ENCODE measurements at regions not wholly inside any gene's neighbourhood (a gene's known extent, or its start where the extent isn't known, plus 50 kb on each side); places are given as distances from the start of the nearest gene placed in this dataset.

- TF ChIP-seq TAF1 (IDR thresholded peaks at IDR 0.05; ENCODE audit: borderline replicate concordance, insufficient read depth, low read length): no peak
Observed at GRCh38 chr1:209249785-209250440, 333.6 kb upstream of the CAMK1G start.

DNA sequence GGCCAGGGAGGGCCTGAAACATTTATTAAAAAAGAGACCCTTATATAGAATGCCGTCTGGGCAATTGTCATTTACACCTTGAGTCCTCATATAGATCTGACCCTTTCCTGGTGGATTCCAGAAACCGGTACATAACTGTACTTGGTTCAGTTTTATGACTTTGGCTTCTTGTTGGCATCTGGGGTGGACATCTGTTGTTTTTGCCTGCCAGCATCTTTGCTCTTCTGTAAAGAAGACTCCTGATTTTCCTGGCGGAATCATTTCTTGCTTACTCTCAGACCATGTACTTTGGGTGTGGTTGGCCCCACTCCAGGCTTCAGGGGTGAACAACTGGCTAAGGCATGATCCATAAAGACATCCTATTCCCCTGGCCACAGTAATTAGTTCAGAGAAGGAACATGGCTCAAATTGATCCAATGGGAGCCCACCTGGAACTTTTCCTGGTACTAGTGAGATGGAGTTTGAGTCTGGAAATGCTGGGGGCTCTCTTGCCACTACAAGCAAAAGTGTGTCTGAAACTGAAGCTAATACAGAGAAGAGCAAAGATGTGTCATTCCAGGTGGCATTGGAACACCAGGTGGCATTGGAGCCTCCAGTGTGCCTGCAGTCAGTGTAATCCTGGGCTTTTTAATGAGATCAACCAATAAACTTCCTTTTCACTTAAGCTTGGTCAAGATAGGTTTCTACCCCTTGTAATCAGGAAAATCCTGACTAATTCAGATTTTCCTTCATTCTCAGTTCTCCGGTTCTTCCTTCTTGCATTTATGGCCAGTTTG is 332.5 kb upstream of the CAMK1G start:
- TF ChIP-seq TAF1 (IDR thresholded peaks at IDR 0.05; ENCODE audit: borderline replicate concordance, insufficient read depth, low read length) (no peak), REST (IDR thresholded peaks at IDR 0.05; ENCODE audit: insufficient read depth in 1 of 2, low read depth in 2 of 2, low read length in 2 of 2) (no peak), SIN3A (IDR thresholded peaks at IDR 0.05; ENCODE audit: borderline replicate concordance, insufficient read depth, low read length) (no peak), POLR2AphosphoS5 (IDR thresholded peaks at IDR 0.05; ENCODE audit: low read depth, low read length) (no peak), FOXP2 (optimal IDR thresholded peaks at IDR 0.05; ENCODE audit: borderline replicate concordance, extremely low read depth, extremely low read length, insufficient read depth) (no peak)

- TF ChIP-seq TAF1 (IDR thresholded peaks at IDR 0.05; ENCODE audit: borderline replicate concordance, insufficient read depth, low read length) (no peak), REST (IDR thresholded peaks at IDR 0.05; ENCODE audit: insufficient read depth in 1 of 2, low read depth in 2 of 2, low read length in 2 of 2) (no peak), POLR2AphosphoS5 (IDR thresholded peaks at IDR 0.05; ENCODE audit: low read depth, low read length) (no peak)
Observed at GRCh38 chr1:209256766-209257350, 326.7 kb upstream of the CAMK1G start.

GRCh38 chr1:209257454-209257853 is 326.1 kb upstream of the CAMK1G start:
- TF ChIP-seq TAF1 (IDR thresholded peaks at IDR 0.05; ENCODE audit: borderline replicate concordance, insufficient read depth, low read length) (no peak), POLR2AphosphoS5 (IDR thresholded peaks at IDR 0.05; ENCODE audit: low read depth, low read length) (no peak), SIN3A (IDR thresholded peaks at IDR 0.05; ENCODE audit: borderline replicate concordance, insufficient read depth, low read length) (no peak), REST (IDR thresholded peaks at IDR 0.05; ENCODE audit: insufficient read depth in 1 of 2, low read depth in 2 of 2, low read length in 2 of 2) (no peak), FOXP2 (optimal IDR thresholded peaks at IDR 0.05; ENCODE audit: borderline replicate concordance, extremely low read depth, extremely low read length, insufficient read depth) (no peak)

DNA sequence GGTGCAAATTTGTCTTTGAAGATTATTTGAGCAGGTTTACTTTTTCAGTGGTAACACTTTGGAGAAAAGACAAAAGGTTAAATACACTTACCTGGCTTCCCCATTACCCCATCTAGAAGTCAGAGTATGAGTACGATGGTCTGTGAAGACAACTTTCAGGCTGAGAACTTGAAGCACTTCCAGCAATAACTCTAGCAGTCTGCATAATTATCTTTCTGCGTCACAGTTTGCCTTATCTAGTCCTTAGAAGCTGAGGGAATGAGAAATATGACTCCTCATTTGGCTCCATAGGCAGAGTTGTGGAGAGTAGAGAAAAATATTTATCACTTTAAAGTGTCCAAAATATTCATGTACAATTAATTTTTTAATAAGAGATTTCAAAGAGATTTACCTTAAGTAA is 323.4 kb upstream of the CAMK1G start:
- TF ChIP-seq TAF1 (IDR thresholded peaks at IDR 0.05; ENCODE audit: borderline replicate concordance, insufficient read depth, low read length) (no peak), REST (IDR thresholded peaks at IDR 0.05; ENCODE audit: insufficient read depth in 1 of 2, low read depth in 2 of 2, low read length in 2 of 2) (no peak), FOXP2 (optimal IDR thresholded peaks at IDR 0.05; ENCODE audit: borderline replicate concordance, extremely low read depth, extremely low read length, insufficient read depth) (no peak), SIN3A (IDR thresholded peaks at IDR 0.05; ENCODE audit: borderline replicate concordance, insufficient read depth, low read length) (no peak)

Data from PFSK-1 (cell line).